ENCODE measurements at regions not wholly inside any gene's neighbourhood (a gene's known extent, or its start where the extent isn't known, plus 50 kb on each side); places are given as distances from the start of the nearest gene placed in this dataset.

- TF ChIP-seq CTCF (conservative IDR thresholded peaks at IDR 0.05 in 1 of 2, IDR thresholded peaks at IDR 0.05 in 1 of 2; ENCODE audit: extremely low read depth in 1 of 2, insufficient read depth in 1 of 2, low read depth in 1 of 2, low read length in 2 of 2) (no peak), EZH2 (IDR thresholded peaks at IDR 0.05; ENCODE audit: borderline replicate concordance, low read length) (no peak)
These were observed 58.1 kb upstream of the KITLG start for GRCh38 chr12:88638388-88638787.

Measured in mammary epithelial cell (primary cell).